B cell (primary cell): ENCODE measurements at regions not wholly inside any gene's neighbourhood (a gene's known extent, or its start where the extent isn't known, plus 50 kb on each side); places are given as distances from the start of the nearest gene placed in this dataset.

Experiments
- EZH2 ChIP-seq: IDR thresholded peaks from 2 replicates; pipeline ENCODE4 v1.6.1; 2012; ENCODE audit warnings: borderline replicate concordance, low read depth, mild to moderate bottlenecking, moderate library complexity, low read length; ENCODE audit not compliant: insufficient read depth, poor library complexity, severe bottlenecking
- TF ChIP-seq, protein P1 (sequence below): fragments of 200-600 bp; IDR thresholded peaks from one replicate; pipeline ENCODE4 v1.8.0; 2022; ENCODE audit warnings: antibody characterized with exemption, mild to moderate bottlenecking

- TF ChIP-seq, protein P1, sequence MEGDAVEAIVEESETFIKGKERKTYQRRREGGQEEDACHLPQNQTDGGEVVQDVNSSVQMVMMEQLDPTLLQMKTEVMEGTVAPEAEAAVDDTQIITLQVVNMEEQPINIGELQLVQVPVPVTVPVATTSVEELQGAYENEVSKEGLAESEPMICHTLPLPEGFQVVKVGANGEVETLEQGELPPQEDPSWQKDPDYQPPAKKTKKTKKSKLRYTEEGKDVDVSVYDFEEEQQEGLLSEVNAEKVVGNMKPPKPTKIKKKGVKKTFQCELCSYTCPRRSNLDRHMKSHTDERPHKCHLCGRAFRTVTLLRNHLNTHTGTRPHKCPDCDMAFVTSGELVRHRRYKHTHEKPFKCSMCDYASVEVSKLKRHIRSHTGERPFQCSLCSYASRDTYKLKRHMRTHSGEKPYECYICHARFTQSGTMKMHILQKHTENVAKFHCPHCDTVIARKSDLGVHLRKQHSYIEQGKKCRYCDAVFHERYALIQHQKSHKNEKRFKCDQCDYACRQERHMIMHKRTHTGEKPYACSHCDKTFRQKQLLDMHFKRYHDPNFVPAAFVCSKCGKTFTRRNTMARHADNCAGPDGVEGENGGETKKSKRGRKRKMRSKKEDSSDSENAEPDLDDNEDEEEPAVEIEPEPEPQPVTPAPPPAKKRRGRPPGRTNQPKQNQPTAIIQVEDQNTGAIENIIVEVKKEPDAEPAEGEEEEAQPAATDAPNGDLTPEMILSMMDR: no peak
- no peak for TF ChIP-seq EZH2
Observed at GRCh38 chr18:75859533-75859932, 432.0 kb upstream of the SMIM21 start.
